Fibroblast of peridontal ligament (primary cell): ENCODE measurements at regions not wholly inside any gene's neighbourhood (a gene's known extent, or its start where the extent isn't known, plus 50 kb on each side); places are given as distances from the start of the nearest gene placed in this dataset.
"Not testable (repeated sequence)": the region's sequence is repeated elsewhere in the genome, so short reads cannot be mapped to it uniquely, and the experiment has no call there.

Source experiments
- DNase-seq: peaks from one replicate; pipeline ENCODE4 v3.0.0-alpha.2; 2010; ENCODE audit errors: extremely low read depth

- DNase-seq: no peak
Observed at GRCh38 chr11:114938799-114939198, 260.5 kb downstream of the NXPE2 start.

GRCh38 chr11:114942207-114942606 is 263.9 kb downstream of the NXPE2 start:
- no peak for DNase-seq

- no peak for DNase-seq
Observed at GRCh38 chr11:114949614-114950351, 271.5 kb downstream of the NXPE2 start.

- no peak for DNase-seq
Observed at GRCh38 chr11:114953039-114953438, 274.7 kb downstream of the NXPE2 start.

- no peak for DNase-seq
Observed at GRCh38 chr11:114955923-114956322, 277.6 kb downstream of the NXPE2 start.

GRCh38 chr11:114956566-114956965 is 278.2 kb downstream of the NXPE2 start:
- DNase-seq: no peak

- no peak for DNase-seq
Observed at GRCh38 chr11:114959953-114960505, 281.7 kb downstream of the NXPE2 start.

- DNase-seq: not testable (repeated sequence)
Observed at GRCh38 chr11:114960819-114961218, 282.5 kb downstream of the NXPE2 start.

- DNase-seq: no peak
Observed at GRCh38 chr11:114964676-114965214, 286.4 kb downstream of the NXPE2 start.

GRCh38 chr11:114970927-114971645 is 292.8 kb downstream of the NXPE2 start:
- DNase-seq: no peak

- no peak for DNase-seq
Observed at GRCh38 chr11:114972105-114972504, 293.8 kb downstream of the NXPE2 start.

GRCh38 chr11:114977651-114978050 is 299.3 kb downstream of the NXPE2 start:
- no peak for DNase-seq

GRCh38 chr11:114982141-114982540 is 303.8 kb downstream of the NXPE2 start:
- no peak for DNase-seq

GRCh38 chr11:114984611-114985163 is 306.4 kb downstream of the NXPE2 start:
- DNase-seq: no peak

GRCh38 chr11:114986365-114986764 is 308.0 kb downstream of the NXPE2 start:
- no peak for DNase-seq

- DNase-seq: no peak
Observed at GRCh38 chr11:114987186-114987760, 308.9 kb downstream of the NXPE2 start.

- no peak for DNase-seq
Observed at GRCh38 chr11:114988644-114989043, 310.3 kb downstream of the NXPE2 start.

GRCh38 chr11:114989536-114989935 is 311.2 kb downstream of the NXPE2 start:
- DNase-seq: no peak

- DNase-seq: no peak
Observed at GRCh38 chr11:115005663-115006062, 327.3 kb downstream of the NXPE2 start.

- no peak for DNase-seq
Observed at GRCh38 chr11:115007851-115008250, 329.5 kb downstream of the NXPE2 start.

GRCh38 chr11:115008799-115009198 is 330.5 kb downstream of the NXPE2 start:
- no peak for DNase-seq

- no peak for DNase-seq
Observed at GRCh38 chr11:115017529-115017928, 339.2 kb downstream of the NXPE2 start.
